GM18502 (cell line): ENCODE measurements at regions not wholly inside any gene's neighbourhood (a gene's known extent, or its start where the extent isn't known, plus 50 kb on each side); places are given as distances from the start of the nearest gene placed in this dataset.

Experiments
- ATAC-seq: cut with Tn5 transposase; IDR thresholded peaks from one replicate; pipeline ENCODE4 v1.9.1; 2021; ENCODE audit warnings: mild to moderate bottlenecking; ENCODE audit not compliant: unreplicated experiment, poor library complexity

- ATAC-seq = no peak
These were observed 939.0 kb downstream of the BRD1 start for GRCh38 chr22:48888466-48889208.

- ATAC-seq = no peak
These were observed 940.0 kb downstream of the BRD1 start for GRCh38 chr22:48887394-48888332.

GRCh38 chr22:48886604-48887393, 940.9 kb downstream of the BRD1 start:
- ATAC-seq = no peak

- no peak for ATAC-seq
These were observed 941.8 kb downstream of the BRD1 start for GRCh38 chr22:48885919-48886305.

- no peak for ATAC-seq
These were observed 942.3 kb downstream of the BRD1 start for GRCh38 chr22:48885271-48885918.

- ATAC-seq = no peak
These were observed 942.9 kb downstream of the BRD1 start for GRCh38 chr22:48884786-48885185.

- ATAC-seq = no peak
These were observed 943.3 kb downstream of the BRD1 start for GRCh38 chr22:48884324-48884723.

GRCh38 chr22:48883211-48883960, 944.3 kb downstream of the BRD1 start:
- ATAC-seq = no peak

GRCh38 chr22:48882636-48883200, 945.0 kb downstream of the BRD1 start:
- no peak for ATAC-seq

- ATAC-seq = no peak
These were observed 946.2 kb downstream of the BRD1 start for GRCh38 chr22:48881326-48881980.

GRCh38 chr22:48880749-48881148, 946.9 kb downstream of the BRD1 start:
- ATAC-seq = no peak

- no peak for ATAC-seq
These were observed 950.7 kb downstream of the BRD1 start for GRCh38 chr22:48876951-48877350.

GRCh38 chr22:48874956-48875355, 952.7 kb downstream of the BRD1 start:
- no peak for ATAC-seq

GRCh38 chr22:48873191-48873520, 954.5 kb downstream of the BRD1 start:
- ATAC-seq = no peak

- no peak for ATAC-seq
These were observed 955.1 kb downstream of the BRD1 start for GRCh38 chr22:48872271-48873190.

GRCh38 chr22:48871176-48871840, 956.4 kb downstream of the BRD1 start:
- no peak for ATAC-seq

GRCh38 chr22:48870436-48870835, 957.2 kb downstream of the BRD1 start:
- ATAC-seq = no peak
